ENCODE measurements at regions not wholly inside any gene's neighbourhood (a gene's known extent, or its start where the extent isn't known, plus 50 kb on each side); places are given as distances from the start of the nearest gene placed in this dataset.

DNA sequence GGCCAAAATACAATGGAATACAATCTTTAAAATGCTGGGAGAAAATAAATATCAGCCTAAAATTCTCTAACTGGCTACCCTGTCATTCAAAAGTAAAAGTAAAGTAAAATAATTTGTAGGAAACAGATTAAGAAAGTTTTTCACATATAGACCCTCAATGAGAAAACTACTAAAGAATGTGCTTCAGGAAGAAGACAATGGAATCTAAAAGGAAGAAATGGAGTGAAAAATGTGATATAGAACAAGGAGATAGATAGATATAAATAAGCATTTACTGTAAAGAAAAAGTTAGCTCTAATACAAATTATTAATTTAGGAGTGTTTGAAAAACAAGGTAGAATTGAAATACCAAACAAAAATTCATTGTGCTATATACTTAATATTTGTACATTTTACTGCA is 368.6 kb upstream of the MPDZ start:
- Histone ChIP-seq H3K36me3 (ENCODE audit: control insufficient read depth, insufficient read depth, low read length) (no peaks in the 10 kb centered on the region), H3K4me3 (replicated peaks; ENCODE audit: low read depth, low read length) (no peak overlapping the region), H3K27me3 (replicated peaks; ENCODE audit: control insufficient read depth, insufficient read depth, low read length) (no peaks in the 10 kb centered on the region)

DNA sequence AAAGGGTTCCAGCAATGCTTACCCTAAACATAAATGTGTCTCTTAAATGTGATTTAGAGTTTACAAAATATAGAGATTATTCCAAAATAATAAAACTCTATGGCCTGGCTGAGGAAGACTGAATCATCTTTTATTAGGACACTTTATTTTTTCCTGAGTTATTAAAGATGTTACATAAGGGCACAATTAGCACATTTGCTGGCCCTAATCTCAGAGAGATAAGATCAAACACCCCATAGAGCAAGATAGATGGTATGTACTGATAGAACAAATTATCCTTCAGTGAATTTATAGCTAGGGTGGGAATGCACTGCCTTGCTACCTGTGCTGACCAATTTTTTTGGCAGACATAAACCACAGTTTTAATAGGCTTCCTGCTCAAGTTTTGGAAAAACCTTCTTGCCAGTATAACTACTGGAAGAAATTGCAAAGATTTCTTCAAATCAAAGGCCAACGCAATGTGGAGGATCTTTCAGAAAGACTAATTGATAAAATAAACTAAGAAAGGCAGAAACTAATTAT is 367.1 kb upstream of the MPDZ start:
- no peaks in the 10 kb centered on the region for H3K27me3 ChIP-seq (replicated peaks; ENCODE audit: control insufficient read depth, insufficient read depth, low read length)
- H3K36me3 ChIP-seq (ENCODE audit: control insufficient read depth, insufficient read depth, low read length), result no peaks in the 10 kb centered on the region
- no peak for DNase-seq (ENCODE audit: extremely low read depth, insufficient read length)
- TF ChIP-seq, protein P1, sequence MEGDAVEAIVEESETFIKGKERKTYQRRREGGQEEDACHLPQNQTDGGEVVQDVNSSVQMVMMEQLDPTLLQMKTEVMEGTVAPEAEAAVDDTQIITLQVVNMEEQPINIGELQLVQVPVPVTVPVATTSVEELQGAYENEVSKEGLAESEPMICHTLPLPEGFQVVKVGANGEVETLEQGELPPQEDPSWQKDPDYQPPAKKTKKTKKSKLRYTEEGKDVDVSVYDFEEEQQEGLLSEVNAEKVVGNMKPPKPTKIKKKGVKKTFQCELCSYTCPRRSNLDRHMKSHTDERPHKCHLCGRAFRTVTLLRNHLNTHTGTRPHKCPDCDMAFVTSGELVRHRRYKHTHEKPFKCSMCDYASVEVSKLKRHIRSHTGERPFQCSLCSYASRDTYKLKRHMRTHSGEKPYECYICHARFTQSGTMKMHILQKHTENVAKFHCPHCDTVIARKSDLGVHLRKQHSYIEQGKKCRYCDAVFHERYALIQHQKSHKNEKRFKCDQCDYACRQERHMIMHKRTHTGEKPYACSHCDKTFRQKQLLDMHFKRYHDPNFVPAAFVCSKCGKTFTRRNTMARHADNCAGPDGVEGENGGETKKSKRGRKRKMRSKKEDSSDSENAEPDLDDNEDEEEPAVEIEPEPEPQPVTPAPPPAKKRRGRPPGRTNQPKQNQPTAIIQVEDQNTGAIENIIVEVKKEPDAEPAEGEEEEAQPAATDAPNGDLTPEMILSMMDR (IDR thresholded peaks at IDR 0.05; ENCODE audit: insufficient read depth, low read length, poor library complexity, severe bottlenecking), result no peak
- no peak overlapping the region for H3K4me3 ChIP-seq (replicated peaks; ENCODE audit: low read depth, low read length)

More for the DNA sequence above, 368.6 kb upstream of the MPDZ start:
- no peak for DNase-seq (ENCODE audit: extremely low read depth, insufficient read length)
- TF ChIP-seq, protein P1 (IDR thresholded peaks at IDR 0.05; ENCODE audit: insufficient read depth, low read length, poor library complexity, severe bottlenecking), result no peak

DNA sequence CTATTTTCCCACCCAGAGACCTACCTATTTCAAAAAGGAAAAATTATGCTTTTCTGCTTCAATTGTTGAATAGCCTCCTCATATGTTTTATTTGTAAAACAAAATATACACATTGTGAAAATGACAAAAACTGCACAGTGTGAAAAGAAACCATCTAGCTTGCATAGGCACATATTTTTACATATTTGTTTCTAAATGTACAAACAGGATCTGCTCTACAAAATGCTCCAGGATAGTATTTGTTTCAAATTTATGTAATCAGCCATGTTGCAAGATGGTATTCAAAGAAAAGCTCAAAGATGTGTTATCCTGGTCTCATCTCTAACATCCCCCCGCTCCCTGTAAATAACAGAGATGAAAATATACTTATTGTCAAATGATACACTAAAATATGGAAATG is 366.1 kb upstream of the MPDZ start:
- TF ChIP-seq, protein P1 (IDR thresholded peaks at IDR 0.05; ENCODE audit: insufficient read depth, low read length, poor library complexity, severe bottlenecking), result no peak

DNA sequence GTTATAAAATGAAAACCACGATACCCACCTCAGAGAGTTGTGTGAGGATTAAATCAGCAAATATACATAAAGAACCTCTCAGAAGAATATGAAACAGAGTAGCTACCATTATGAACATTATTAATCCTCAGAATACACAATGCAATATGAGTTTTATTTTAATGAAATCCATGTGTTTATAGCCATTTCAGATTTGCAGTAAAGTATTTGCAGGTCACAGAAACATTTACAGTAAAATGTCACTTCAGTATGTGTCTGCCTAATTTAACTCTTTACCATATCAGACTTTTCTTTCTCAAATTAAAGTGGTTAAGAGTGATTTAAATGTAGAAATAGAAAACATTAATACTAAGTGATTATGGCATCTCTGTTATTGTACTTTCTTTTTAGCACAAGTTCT is 365.2 kb upstream of the MPDZ start:
- TF ChIP-seq, protein P1 (IDR thresholded peaks at IDR 0.05; ENCODE audit: insufficient read depth, low read length, poor library complexity, severe bottlenecking), result no peak
- Histone ChIP-seq H3K4me3 (replicated peaks; ENCODE audit: low read depth, low read length) (no peak overlapping the region), H3K27me3 (replicated peaks; ENCODE audit: control insufficient read depth, insufficient read depth, low read length) (no peaks in the 10 kb centered on the region), H3K36me3 (ENCODE audit: control insufficient read depth, insufficient read depth, low read length) (no peaks in the 10 kb centered on the region)
- DNase-seq (ENCODE audit: extremely low read depth, insufficient read length), result no peak

More for the DNA sequence above, 366.1 kb upstream of the MPDZ start:
- no peak for DNase-seq (ENCODE audit: extremely low read depth, insufficient read length)
- no peak overlapping the region for H3K4me3 ChIP-seq (replicated peaks; ENCODE audit: low read depth, low read length)
- H3K27me3 ChIP-seq (replicated peaks; ENCODE audit: control insufficient read depth, insufficient read depth, low read length), result no peaks in the 10 kb centered on the region
- no peaks in the 10 kb centered on the region for H3K36me3 ChIP-seq (ENCODE audit: control insufficient read depth, insufficient read depth, low read length)

DNA sequence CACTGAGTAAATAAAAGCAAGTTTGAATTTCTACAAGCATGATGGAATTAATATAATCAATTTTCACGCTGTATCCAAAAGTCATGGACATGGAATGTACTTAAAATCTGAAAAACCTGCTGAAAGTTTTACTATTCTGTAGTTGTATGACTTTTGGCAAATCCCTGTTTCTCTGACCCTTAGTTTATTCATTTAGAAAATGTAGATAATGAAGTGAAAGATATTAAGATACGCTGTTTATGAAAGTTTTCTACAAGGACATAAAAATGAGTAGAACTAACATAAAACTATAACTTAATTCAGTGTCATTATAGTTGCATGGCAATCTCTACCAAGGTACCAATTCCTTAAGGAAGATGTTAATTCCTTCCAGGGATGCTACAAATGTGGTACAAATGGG is 363.2 kb upstream of the MPDZ start:
- TF ChIP-seq, protein P1 (IDR thresholded peaks at IDR 0.05; ENCODE audit: insufficient read depth, low read length, poor library complexity, severe bottlenecking), result no peak
- Histone ChIP-seq H3K4me3 (replicated peaks; ENCODE audit: low read depth, low read length) (no peak overlapping the region), H3K36me3 (ENCODE audit: control insufficient read depth, insufficient read depth, low read length) (no peaks in the 10 kb centered on the region), H3K27me3 (replicated peaks; ENCODE audit: control insufficient read depth, insufficient read depth, low read length) (no peaks in the 10 kb centered on the region)
- no peak for DNase-seq (ENCODE audit: extremely low read depth, insufficient read length)

DNA sequence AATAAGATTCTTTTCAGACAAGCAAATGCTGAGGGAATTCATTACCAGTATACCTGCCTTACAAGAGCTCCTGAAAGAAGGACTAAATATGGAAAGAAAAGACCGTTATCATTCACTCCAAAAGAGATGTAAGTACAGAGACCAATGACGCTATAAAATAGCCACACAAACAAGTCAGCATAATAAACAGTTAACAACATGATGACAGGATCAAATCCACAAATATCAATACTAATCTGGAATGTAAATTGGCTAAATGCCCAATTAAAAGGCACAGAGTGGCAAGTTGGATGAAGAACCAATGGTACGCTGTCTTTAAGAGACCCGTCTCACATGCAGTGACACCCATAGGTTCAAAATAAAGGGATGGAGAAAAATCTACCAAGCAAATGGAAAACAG is 349.6 kb upstream of the MPDZ start:
- DNase-seq (ENCODE audit: extremely low read depth, insufficient read length), result no peak
- Histone ChIP-seq H3K36me3 (ENCODE audit: control insufficient read depth, insufficient read depth, low read length) (no peaks in the 10 kb centered on the region), H3K27me3 (replicated peaks; ENCODE audit: control insufficient read depth, insufficient read depth, low read length) (no peaks in the 10 kb centered on the region), H3K4me3 (replicated peaks; ENCODE audit: low read depth, low read length) (no peak overlapping the region)
- TF ChIP-seq, protein P1 (IDR thresholded peaks at IDR 0.05; ENCODE audit: insufficient read depth, low read length, poor library complexity, severe bottlenecking), result no peak
